K562 (cell line): ENCODE measurements at regions not wholly inside any gene's neighbourhood (a gene's known extent, or its start where the extent isn't known, plus 50 kb on each side); places are given as distances from the start of the nearest gene placed in this dataset.
A peak's percentile ranks its signal among the peaks of the same experiment; 100 is the strongest.
"Not testable (repeated sequence)": the region's sequence is repeated elsewhere in the genome, so short reads cannot be mapped to it uniquely, and the experiment has no call there.

ENCODE experiments used
- ATAC-seq: fragments of 200-7000 bp; cut with Tn5 transposase; 3 replicates; pipeline ENCODE4 v1.9.1; 2020; ENCODE audit warnings: moderate library complexity
- BruUV-seq: library from RNA; stranded (reverse); fragments of 400-500 nt; replicated peaks from 2 replicates; lab custom pipeline; 2021; lab: Mats Ljungman, UMichigan
- CTCF ChIA-PET: fragments of 300-600 bp; formaldehyde crosslinking; extraction: SDS; loops from one replicate; lab custom pipeline; 2021; ENCODE audit warnings: low intra/inter-chr PET ratio; lab: Yijun Ruan, JAX
- POLR2A ChIA-PET: fragments of 300-600, 350-650 bp; sonication (Branson Sonifier 250); formaldehyde crosslinking; extraction: SDS; loops from one replicate; lab custom pipeline; 2021; ENCODE audit warnings: antibody characterized with exemption, inconsistent platforms; lab: Yijun Ruan, JAX
- DNase-seq, 4 experiments: peaks; one replicate each; pipeline versions ENCODE4 v3.0.0 to v3.0.0-alpha.2; 2011 to 2018; ENCODE audit warnings: low spot score in 3 of 4, mixed read lengths in 3 of 4; ENCODE audit errors: extremely low read depth in 1 of 4
- FAIRE-seq: peaks from 2 replicates; lab custom pipeline; 2011; peaks lifted over from hg19 to GRCh38; lab: Jason Lieb, UNC
- H2AFZ ChIP-seq: 2 replicates; pipeline ENCODE4 v1.6.0; 2011; ENCODE audit warnings: low read depth, low read length, control low read depth, inconsistent platforms
- H3K27ac ChIP-seq: fragments of 200-600 bp; 3 replicates; pipeline ENCODE4 v1.8.0; 2011; ENCODE audit warnings: low read depth, mild to moderate bottlenecking, control low read depth, inconsistent platforms, low read length, moderate library complexity, mixed read lengths; ENCODE audit errors: extremely low read depth
- H3K27me3 ChIP-seq, 2 experiments: fragments of 300-600 bp in 1 of 2; 2 replicates in 1 of 2; 3 replicates in 1 of 2; pipeline versions ENCODE4 v1.6.0 to v1.8.0; 2011; ENCODE audit warnings: inconsistent platforms in 2 of 2, low read length in 2 of 2, mild to moderate bottlenecking in 1 of 2, mixed read lengths in 1 of 2, moderate library complexity in 1 of 2; ENCODE audit not compliant: control insufficient read depth in 2 of 2, insufficient read depth in 2 of 2
- H3K36me3 ChIP-seq: fragments of 300-600 bp; 3 replicates; pipeline ENCODE4 v1.8.0; 2011; ENCODE audit warnings: mild to moderate bottlenecking, low read length, inconsistent platforms; ENCODE audit not compliant: control insufficient read depth, insufficient read depth
- H3K4me1 ChIP-seq, 2 experiments: fragments of 200-600 bp in 1 of 2; replicated peaks in 1 of 2; 2 replicates in 1 of 2; 3 replicates in 1 of 2; pipeline versions ENCODE4 v1.5.1 to v1.8.0; 2011; ENCODE audit warnings: inconsistent platforms in 2 of 2, low read length in 2 of 2, mild to moderate bottlenecking in 1 of 2, mixed read lengths in 1 of 2, moderate library complexity in 1 of 2; ENCODE audit not compliant: control insufficient read depth in 2 of 2, insufficient read depth in 2 of 2
- H3K4me2 ChIP-seq: 2 replicates; pipeline ENCODE4 v1.6.1; 2011; ENCODE audit warnings: low read length, control low read depth, inconsistent platforms, mixed read lengths; ENCODE audit not compliant: insufficient read depth
- H3K4me3 ChIP-seq: fragments of 200-600 bp; sonication (generic), shearing (Covaris generic); 2 replicates; pipeline ENCODE4 v1.5.1; 2016; ENCODE audit warnings: control low read depth, inconsistent platforms
- H3K79me2 ChIP-seq: fragments of 200-600 bp; 3 replicates; pipeline ENCODE4 v1.8.0; 2011; ENCODE audit warnings: low read length, inconsistent platforms; ENCODE audit not compliant: control insufficient read depth, insufficient read depth
- H3K9ac ChIP-seq, 2 experiments: 2 replicates each; pipeline versions ENCODE4 v1.6.0 to v1.6.1; 2011; ENCODE audit warnings: low read depth in 2 of 2, low read length in 2 of 2, control low read depth in 1 of 2, inconsistent platforms in 1 of 2, mild to moderate bottlenecking in 1 of 2, mixed read lengths in 1 of 2; ENCODE audit not compliant: insufficient read depth in 1 of 2
- H3K9me1 ChIP-seq: one replicate; pipeline ENCODE4 v1.6.0; 2011; ENCODE audit warnings: inconsistent platforms, mild to moderate bottlenecking, low read length, moderate library complexity; ENCODE audit not compliant: control insufficient read depth, insufficient read depth
- H3K9me3 ChIP-seq: replicated peaks from 2 replicates; pipeline ENCODE4 v1.5.1; 2011; ENCODE audit warnings: low read depth, low read length, inconsistent platforms; ENCODE audit not compliant: control insufficient read depth, insufficient read depth
- H4K20me1 ChIP-seq: replicated peaks from 2 replicates; pipeline ENCODE4 v1.6.1; 2011; ENCODE audit warnings: low read length, inconsistent platforms, mixed read lengths; ENCODE audit not compliant: control insufficient read depth, insufficient read depth
- CBX3 ChIP-seq, 2 experiments: IDR thresholded peaks; 1 replicate in 1 of 2; 2 replicates in 1 of 2; pipeline ENCODE4 v1.6.1; 2012; ENCODE audit warnings: inconsistent platforms in 2 of 2, low read length in 2 of 2, borderline replicate concordance in 1 of 2, control low read depth in 1 of 2
- PYGO2 ChIP-seq: fragments of 450-650 bp; IDR thresholded peaks from 2 replicates; pipeline ENCODE4 v1.6.1; 2016; ENCODE audit warnings: mild to moderate bottlenecking, missing genetic modification characterization, moderate library complexity, missing compliant biosample characterization
- TRIM28 ChIP-seq: fragments of 450-650 bp; IDR thresholded peaks from 2 replicates; pipeline ENCODE4 v1.6.1; 2017
- ZNF311 ChIP-seq: fragments of 250-450 bp; sonication (Bioruptor Pico); IDR thresholded peaks from 2 replicates; pipeline ENCODE4 v1.4.0; 2020; ENCODE audit warnings: mild to moderate bottlenecking, moderate library complexity
- ZNF639 ChIP-seq, 2 experiments: fragments of 200-800 bp in 1 of 2; sonication (Bioruptor generic) in 1 of 2; sonication (generic) in 1 of 2; formaldehyde crosslinking in 1 of 2; IDR thresholded peaks in 1 of 2; conservative IDR thresholded peaks in 1 of 2; 2 replicates each; pipeline versions ENCODE4 v1.5.0 to v1.6.1; 2016 to 2020; ENCODE audit warnings: missing compliant biosample characterization in 1 of 2, missing genetic modification characterization in 1 of 2, missing genetic modification reagents in 1 of 2
- ZNF740 ChIP-seq, 3 experiments: fragments of 200-800 bp in 1 of 3; sonication (Bioruptor generic) in 1 of 3; sonication (generic) in 1 of 3; formaldehyde crosslinking in 1 of 3; IDR thresholded peaks; 2 replicates each; pipeline versions ENCODE4 v1.6.1 to v1.8.0; 2016 to 2022; ENCODE audit warnings: mild to moderate bottlenecking in 2 of 3, missing compliant biosample characterization in 2 of 3, missing genetic modification characterization in 2 of 3, missing genetic modification reagents in 1 of 3
- in situ Hi-C: fragments of 300-500 bp; cut with MboI; formaldehyde crosslinking; loops from 4 replicates; pipeline ENCODE4 v1.15.0; 2018; ENCODE audit warnings: inconsistent platforms, mixed read lengths
- intact Hi-C: fragments of 100-400 bp; cut with micrococcal nuclease; formaldehyde crosslinking; loops from 2 replicates; pipeline ENCODE4 v1.14.2; 2022
- TF ChIP-seq, protein P1 (sequence below): fragments of 450-650 bp; IDR thresholded peaks from 2 replicates; pipeline ENCODE4 v1.6.1; 2018; ENCODE audit warnings: mild to moderate bottlenecking, low read depth; ENCODE audit not compliant: partially characterized antibody
- TF ChIP-seq, protein P2 (sequence below): fragments of 250-450 bp; sonication (Bioruptor Pico); IDR thresholded peaks from 2 replicates; pipeline ENCODE4 v1.5.0; 2022; ENCODE audit warnings: mild to moderate bottlenecking

DNA sequence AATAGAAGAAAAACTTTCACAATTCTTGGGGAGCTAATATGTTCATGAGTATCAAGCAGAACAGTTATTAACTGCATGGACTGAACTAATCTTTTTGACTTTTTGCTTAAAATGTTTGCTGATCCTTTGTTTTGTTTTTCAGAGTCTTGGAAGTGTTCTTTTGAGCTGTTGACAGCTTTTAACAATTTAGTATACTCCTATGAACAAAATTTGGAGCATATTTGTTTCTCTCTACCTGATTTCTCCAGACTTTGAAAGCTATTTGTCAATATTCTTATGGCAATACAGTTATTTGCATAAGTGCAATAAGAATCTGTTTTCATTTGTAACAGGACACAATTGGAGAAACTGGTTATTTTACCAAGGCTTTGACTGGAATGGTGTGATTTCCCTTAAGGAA is 192.0 kb upstream of the ETV3 start:
- H3K4me2 ChIP-seq, FAIRE-seq, H2AFZ ChIP-seq, H3K9ac ChIP-seq, H4K20me1 ChIP-seq, ATAC-seq, H3K4me3 ChIP-seq, CTCF ChIA-PET, DNase-seq, H3K27me3 ChIP-seq, H3K36me3 ChIP-seq, intact Hi-C loops, H3K9me1 ChIP-seq, H3K9me3 ChIP-seq, in situ Hi-C loops, H3K79me2 ChIP-seq, BruUV-seq, H3K27ac ChIP-seq: not testable (repeated sequence)
- POLR2A ChIA-PET = interaction anchor here (0.7 to 0.8 kb wide), 3 partner anchors 24 to 232 kb away, joined by 3 to 5 read pairs (median 3); no protein-coding TSS in a partner anchor
- H3K4me1 ChIP-seq = peaks cover 7 to 18% of the 10 kb centered on the region in 2 experiments; a peak in 4 of 5 replicates
- TF ChIP-seq, protein P1, sequence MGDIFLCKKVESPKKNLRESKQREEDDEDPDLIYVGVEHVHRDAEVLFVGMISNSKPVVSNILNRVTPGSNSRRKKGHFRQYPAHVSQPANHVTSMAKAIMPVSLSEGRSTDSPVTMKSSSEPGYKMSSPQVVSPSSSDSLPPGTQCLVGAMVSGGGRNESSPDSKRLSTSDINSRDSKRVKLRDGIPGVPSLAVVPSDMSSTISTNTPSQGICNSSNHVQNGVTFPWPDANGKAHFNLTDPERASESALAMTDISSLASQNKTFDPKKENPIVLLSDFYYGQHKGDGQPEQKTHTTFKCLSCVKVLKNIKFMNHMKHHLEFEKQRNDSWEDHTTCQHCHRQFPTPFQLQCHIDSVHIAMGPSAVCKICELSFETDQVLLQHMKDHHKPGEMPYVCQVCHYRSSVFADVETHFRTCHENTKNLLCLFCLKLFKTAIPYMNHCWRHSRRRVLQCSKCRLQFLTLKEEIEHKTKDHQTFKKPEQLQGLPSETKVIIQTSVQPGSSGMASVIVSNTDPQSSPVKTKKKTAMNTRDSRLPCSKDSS = peak; percentile 72
- 0 out of 3 replicates have a peak, but pooled peaks of 1 of the 2 experiments have one; percentile 66 for TF ChIP-seq CBX3 (IDR thresholded peaks at IDR 0.05; ENCODE audit: borderline replicate concordance in 1 of 2, low read length in 2 of 2)
- TF ChIP-seq TRIM28 = peak; percentile 51; the same call in 1 of the 2 replicates

DNA sequence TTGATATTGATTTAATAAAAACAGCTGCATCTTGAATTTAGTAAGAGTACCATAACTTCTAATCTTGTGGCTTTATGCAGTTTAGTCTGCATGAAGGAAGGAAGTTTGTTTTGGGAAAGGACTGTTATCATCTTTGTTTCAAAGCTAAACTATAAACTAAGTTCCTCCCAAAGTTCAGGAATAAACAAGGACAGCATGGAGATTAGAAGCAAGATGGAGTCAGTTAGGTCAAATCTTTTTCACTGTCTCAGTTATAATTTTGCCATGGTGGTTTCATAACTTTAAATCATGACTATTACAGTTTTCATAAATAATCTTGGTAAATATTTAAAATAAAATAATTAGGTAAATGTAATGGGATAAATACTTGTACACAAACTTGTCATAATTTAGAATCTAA is 189.9 kb upstream of the ETV3 start:
- H2AFZ ChIP-seq; intact Hi-C loops; H3K9me3 ChIP-seq; in situ Hi-C loops; H4K20me1 ChIP-seq; DNase-seq; H3K4me3 ChIP-seq; ATAC-seq; CTCF ChIA-PET; H3K79me2 ChIP-seq; POLR2A ChIA-PET; H3K9ac ChIP-seq; H3K9me1 ChIP-seq; H3K27me3 ChIP-seq; FAIRE-seq; H3K36me3 ChIP-seq; H3K4me2 ChIP-seq; BruUV-seq; H3K27ac ChIP-seq; TF ChIP-seq ZNF740 (CRISPR knock-in tag; IDR thresholded peaks at IDR 0.05): not testable (repeated sequence)
- H3K4me1 ChIP-seq = peaks cover 7 to 17% of the 10 kb centered on the region in 2 experiments; a peak in 4 of 5 replicates
- TF ChIP-seq ZNF311 (CRISPR knock-in tag) (peak; percentile 73; the same call in 1 of the 2 replicates), ZNF740 (tag; IDR thresholded peaks at IDR 0.05) (peak in 1 of 2 experiments; percentile 53; a peak in 1 of 4 replicates), ZNF639 (CRISPR knock-in tag; conservative IDR thresholded peaks at IDR 0.05 in 1 of 2, IDR thresholded peaks at IDR 0.05 in 1 of 2) (peak in 1 of 2 experiments; percentile 50; a peak in 1 of 4 replicates), PYGO2 (tag) (peak; percentile 80)
- TF ChIP-seq, protein P2, sequence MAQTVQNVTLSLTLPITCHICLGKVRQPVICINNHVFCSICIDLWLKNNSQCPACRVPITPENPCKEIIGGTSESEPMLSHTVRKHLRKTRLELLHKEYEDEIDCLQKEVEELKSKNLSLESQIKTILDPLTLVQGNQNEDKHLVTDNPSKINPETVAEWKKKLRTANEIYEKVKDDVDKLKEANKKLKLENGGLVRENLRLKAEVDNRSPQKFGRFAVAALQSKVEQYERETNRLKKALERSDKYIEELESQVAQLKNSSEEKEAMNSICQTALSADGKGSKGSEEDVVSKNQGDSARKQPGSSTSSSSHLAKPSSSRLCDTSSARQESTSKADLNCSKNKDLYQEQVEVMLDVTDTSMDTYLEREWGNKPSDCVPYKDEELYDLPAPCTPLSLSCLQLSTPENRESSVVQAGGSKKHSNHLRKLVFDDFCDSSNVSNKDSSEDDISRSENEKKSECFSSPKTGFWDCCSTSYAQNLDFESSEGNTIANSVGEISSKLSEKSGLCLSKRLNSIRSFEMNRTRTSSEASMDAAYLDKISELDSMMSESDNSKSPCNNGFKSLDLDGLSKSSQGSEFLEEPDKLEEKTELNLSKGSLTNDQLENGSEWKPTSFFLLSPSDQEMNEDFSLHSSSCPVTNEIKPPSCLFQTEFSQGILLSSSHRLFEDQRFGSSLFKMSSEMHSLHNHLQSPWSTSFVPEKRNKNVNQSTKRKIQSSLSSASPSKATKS (CRISPR knock-in tag) = 0 out of 2 replicates have a peak, but pooled peaks have one; percentile 13
